ENCODE measurements at regions not wholly inside any gene's neighbourhood (a gene's known extent, or its start where the extent isn't known, plus 50 kb on each side); places are given as distances from the start of the nearest gene placed in this dataset.

GRCh38 chr2:105450471-105450870, 51.6 kb upstream of the FHL2 start:
- peaks cover 9% of the 10 kb centered on the region for H3K4me1 ChIP-seq (ENCODE audit: control insufficient read depth, extremely low read depth, insufficient read depth, low read length)
- H3K27ac ChIP-seq (ENCODE audit: insufficient read depth, low read length) = no peak overlapping the region
- H3K79me2 ChIP-seq (ENCODE audit: control insufficient read depth, insufficient read depth, low read length) = no peaks in the 10 kb centered on the region
- H3K36me3 ChIP-seq (ENCODE audit: control insufficient read depth, insufficient read depth, low read length) = no peaks in the 10 kb centered on the region
- H4K20me1 ChIP-seq (ENCODE audit: control insufficient read depth, extremely low read depth, insufficient read depth, low read length) = no peaks in the 10 kb centered on the region
- H3K9ac ChIP-seq (ENCODE audit: insufficient read depth, low read length) = no peak overlapping the region
- no peaks in the 10 kb centered on the region for H3K9me3 ChIP-seq (ENCODE audit: control insufficient read depth, insufficient read depth, low read depth, low read length)
- peaks cover 4% of the 10 kb centered on the region for H3K27me3 ChIP-seq (ENCODE audit: control insufficient read depth, insufficient read depth, low read length)
- TF ChIP-seq, protein P1, sequence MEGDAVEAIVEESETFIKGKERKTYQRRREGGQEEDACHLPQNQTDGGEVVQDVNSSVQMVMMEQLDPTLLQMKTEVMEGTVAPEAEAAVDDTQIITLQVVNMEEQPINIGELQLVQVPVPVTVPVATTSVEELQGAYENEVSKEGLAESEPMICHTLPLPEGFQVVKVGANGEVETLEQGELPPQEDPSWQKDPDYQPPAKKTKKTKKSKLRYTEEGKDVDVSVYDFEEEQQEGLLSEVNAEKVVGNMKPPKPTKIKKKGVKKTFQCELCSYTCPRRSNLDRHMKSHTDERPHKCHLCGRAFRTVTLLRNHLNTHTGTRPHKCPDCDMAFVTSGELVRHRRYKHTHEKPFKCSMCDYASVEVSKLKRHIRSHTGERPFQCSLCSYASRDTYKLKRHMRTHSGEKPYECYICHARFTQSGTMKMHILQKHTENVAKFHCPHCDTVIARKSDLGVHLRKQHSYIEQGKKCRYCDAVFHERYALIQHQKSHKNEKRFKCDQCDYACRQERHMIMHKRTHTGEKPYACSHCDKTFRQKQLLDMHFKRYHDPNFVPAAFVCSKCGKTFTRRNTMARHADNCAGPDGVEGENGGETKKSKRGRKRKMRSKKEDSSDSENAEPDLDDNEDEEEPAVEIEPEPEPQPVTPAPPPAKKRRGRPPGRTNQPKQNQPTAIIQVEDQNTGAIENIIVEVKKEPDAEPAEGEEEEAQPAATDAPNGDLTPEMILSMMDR (conservative IDR thresholded peaks at IDR 0.05 in 1 of 2, IDR thresholded peaks at IDR 0.05 in 1 of 2; ENCODE audit: low read depth in 1 of 2, low read length in 2 of 2) = no peak
- TF ChIP-seq EZH2 (IDR thresholded peaks at IDR 0.05; ENCODE audit: low read length, missing control alignments) = no peak
- no peak overlapping the region for H3K4me2 ChIP-seq (ENCODE audit: extremely low read depth, insufficient read depth, low read length)
- DNase-seq (ENCODE audit: low read depth in 2 of 2) = no peak
- no peak overlapping the region for H2AFZ ChIP-seq (ENCODE audit: low read length)
- H3K4me3 ChIP-seq (replicated peaks in 1 of 4; ENCODE audit: control extremely low read depth in 1 of 4, insufficient read depth in 1 of 4, low read depth in 3 of 4, low read length in 4 of 4) = no peak overlapping the region

- Histone ChIP-seq H3K9me3 (ENCODE audit: control insufficient read depth, insufficient read depth, low read depth, low read length) (no peaks in the 10 kb centered on the region), H3K27me3 (ENCODE audit: control insufficient read depth, insufficient read depth, low read length) (peaks cover 4% of the 10 kb centered on the region), H3K36me3 (ENCODE audit: control insufficient read depth, insufficient read depth, low read length) (no peaks in the 10 kb centered on the region), H3K79me2 (ENCODE audit: control insufficient read depth, insufficient read depth, low read length) (no peaks in the 10 kb centered on the region), H3K4me3 (replicated peaks in 1 of 4; ENCODE audit: control extremely low read depth in 1 of 4, insufficient read depth in 1 of 4, low read depth in 3 of 4, low read length in 4 of 4) (no peak overlapping the region), H2AFZ (ENCODE audit: low read length) (no peak overlapping the region), H3K4me2 (ENCODE audit: extremely low read depth, insufficient read depth, low read length) (no peak overlapping the region), H4K20me1 (ENCODE audit: control insufficient read depth, extremely low read depth, insufficient read depth, low read length) (no peaks in the 10 kb centered on the region), H3K9ac (ENCODE audit: insufficient read depth, low read length) (no peak overlapping the region), H3K4me1 (ENCODE audit: control insufficient read depth, extremely low read depth, insufficient read depth, low read length) (no peaks in the 10 kb centered on the region), H3K27ac (ENCODE audit: insufficient read depth, low read length) (no peak overlapping the region)
- DNase-seq (ENCODE audit: low read depth in 2 of 2) = no peak
- TF ChIP-seq, protein P1 (conservative IDR thresholded peaks at IDR 0.05 in 1 of 2, IDR thresholded peaks at IDR 0.05 in 1 of 2; ENCODE audit: low read depth in 1 of 2, low read length in 2 of 2) = no peak
- TF ChIP-seq EZH2 (IDR thresholded peaks at IDR 0.05; ENCODE audit: low read length, missing control alignments) = no peak
Measured at GRCh38 chr2:105449076-105449475, 50.2 kb upstream of the FHL2 start.
